ENCODE measurements at regions not wholly inside any gene's neighbourhood (a gene's known extent, or its start where the extent isn't known, plus 50 kb on each side); places are given as distances from the start of the nearest gene placed in this dataset.

GRCh38 chr1:234756066-234756774, 146.2 kb upstream of the IRF2BP2 start:
- TF ChIP-seq CTCF (IDR thresholded peaks at IDR 0.05) (no peak), EP300 (IDR thresholded peaks at IDR 0.05) (no peak), POLR2AphosphoS5 (IDR thresholded peaks at IDR 0.05) (no peak)
